B cell (primary cell): ENCODE measurements at regions not wholly inside any gene's neighbourhood (a gene's known extent, or its start where the extent isn't known, plus 50 kb on each side); places are given as distances from the start of the nearest gene placed in this dataset.

ENCODE experiments used
- ATAC-seq: fragments of 200-7000 bp; cut with Tn5 transposase; one replicate; pipeline ENCODE4 v1.10.0; 2021; ENCODE audit warnings: low read depth, mild to moderate bottlenecking, moderate number of reproducible peaks, moderate library complexity
- CTCF ChIA-PET: fragments of 350-600 bp; sonication (Branson Sonifier 250); formaldehyde crosslinking; loops from one replicate; lab custom pipeline; 2021; ENCODE audit warnings: antibody characterized with exemption, inconsistent platforms; lab: Charles Lee
- POLR2A ChIA-PET: fragments of 350-600 bp; sonication (Branson Sonifier 250); formaldehyde crosslinking; loops from one replicate; lab custom pipeline; 2021; ENCODE audit warnings: antibody characterized with exemption; lab: Charles Lee
- DNase-seq: peaks from one replicate; pipeline ENCODE4 v3.0.0; 2013
- H2AFZ ChIP-seq: 2 replicates; pipeline ENCODE4 v1.6.1; 2012; ENCODE audit warnings: mild to moderate bottlenecking, low read depth, low read length; ENCODE audit not compliant: insufficient read depth, poor library complexity, severe bottlenecking
- H3K27ac ChIP-seq, 2 donors: 1 replicate in 1 of 2; 2 replicates in 1 of 2; pipeline ENCODE4 v1.5.1; 2012 to 2013; ENCODE audit warnings: low read length in 2 of 2, mild to moderate bottlenecking in 2 of 2, moderate library complexity in 1 of 2
- H3K27me3 ChIP-seq, 4 experiments: fragments of 200-600 bp in 1 of 4; sonication (generic) in 1 of 4; replicated peaks in 1 of 4; 1 replicate in 2 of 4; 2 replicates in 2 of 4; pipeline versions ENCODE4 v1.6.1 to v1.7.0; 2013 to 2016; ENCODE audit warnings: low read length in 3 of 4, mild to moderate bottlenecking in 2 of 4, mixed read lengths in 1 of 4, moderate library complexity in 1 of 4; ENCODE audit not compliant: insufficient read depth in 4 of 4, control insufficient read depth in 3 of 4; ENCODE audit errors: control extremely low read depth in 1 of 4
- H3K36me3 ChIP-seq, 2 experiments: replicated peaks in 1 of 2; 1 replicate in 1 of 2; 2 replicates in 1 of 2; pipeline versions ENCODE4 v1.6.1 to v1.7.1; 2013; ENCODE audit warnings: low read length in 1 of 2; ENCODE audit not compliant: insufficient read depth in 2 of 2, control insufficient read depth in 1 of 2; ENCODE audit errors: control extremely low read depth in 1 of 2, extremely low read depth in 1 of 2
- H3K4me1 ChIP-seq, 2 donors: fragments of 200-600 bp in 1 of 2; sonication (generic) in 1 of 2; 1 replicate in 1 of 2; 2 replicates in 1 of 2; pipeline versions ENCODE4 v1.5.1 to v1.6.1; 2013 to 2017; ENCODE audit warnings: low read length in 2 of 2; ENCODE audit not compliant: control insufficient read depth in 2 of 2, insufficient read depth in 2 of 2
- H3K4me2 ChIP-seq: replicated peaks from 2 replicates; pipeline ENCODE3; 2012; ENCODE audit warnings: mild to moderate bottlenecking, low read depth, low read length; ENCODE audit not compliant: poor library complexity, severe bottlenecking
- H3K4me3 ChIP-seq, 5 experiments: fragments of 200-600 bp in 1 of 5; sonication (generic) in 1 of 5; 1 replicate in 3 of 5; 2 replicates in 2 of 5; pipeline versions ENCODE4 v1.5.1 to v1.7.0; 2011 to 2016; ENCODE audit warnings: low read length in 4 of 5, mild to moderate bottlenecking in 4 of 5, low read depth in 2 of 5, control low read depth in 1 of 5, moderate library complexity in 1 of 5; ENCODE audit not compliant: insufficient read depth in 1 of 5; ENCODE audit errors: control extremely low read depth in 1 of 5, extremely low read depth in 1 of 5
- H3K79me2 ChIP-seq: fragments of 200-600 bp; sonication (generic); one replicate; pipeline ENCODE4 v1.6.0; 2016; ENCODE audit warnings: low read length; ENCODE audit not compliant: control insufficient read depth, insufficient read depth
- H3K9ac ChIP-seq: fragments of 200-600 bp; sonication (generic); 2 replicates; pipeline ENCODE4 v1.6.1; 2017; ENCODE audit warnings: mild to moderate bottlenecking, low read length, moderate library complexity
- H3K9me3 ChIP-seq, 3 donors: one replicate each; pipeline versions ENCODE4 v1.6.1 to v1.7.1; 2013; ENCODE audit warnings: low read length in 2 of 3; ENCODE audit not compliant: control insufficient read depth in 2 of 3, insufficient read depth in 1 of 3; ENCODE audit errors: control extremely low read depth in 1 of 3
- H4K20me1 ChIP-seq: 2 replicates; pipeline ENCODE4 v1.6.0; 2012; ENCODE audit warnings: mild to moderate bottlenecking, low read length; ENCODE audit not compliant: insufficient read depth, control insufficient read depth, poor library complexity, severe bottlenecking
- H3K27ac Mint-ChIP-seq: one replicate; pipeline ENCODE4 v1.8.0; 2021; ENCODE audit warnings: mixed read lengths
- H3K27me3 Mint-ChIP-seq: one replicate; pipeline ENCODE4 v1.8.0; 2021; ENCODE audit warnings: mixed read lengths
- H3K4me1 Mint-ChIP-seq: one replicate; pipeline ENCODE4 v1.8.0; 2021; ENCODE audit warnings: mixed read lengths
- H3K4me3 Mint-ChIP-seq: one replicate; pipeline ENCODE4 v1.8.0; 2021; ENCODE audit warnings: mixed read lengths
- H3K9me3 Mint-ChIP-seq: one replicate; pipeline ENCODE4 v1.8.0; 2022; ENCODE audit warnings: mixed read lengths; ENCODE audit not compliant: insufficient read depth
- EZH2 ChIP-seq: IDR thresholded peaks from 2 replicates; pipeline ENCODE4 v1.6.1; 2012; ENCODE audit warnings: borderline replicate concordance, low read depth, mild to moderate bottlenecking, moderate library complexity, low read length; ENCODE audit not compliant: insufficient read depth, poor library complexity, severe bottlenecking
- WGBS: methylation state at CpG from one replicate; pipeline ENCODE4 v1.1.5; 2013; ENCODE audit warnings: missing lambda C conversion rate; ENCODE audit not compliant: insufficient coverage; 5-methylcytosine and 5-hydroxymethylcytosine counted together
- intact Hi-C: fragments of 100-400 bp; cut with micrococcal nuclease; formaldehyde crosslinking; loops from one replicate; pipeline ENCODE4 v1.10.0; 2022
- TF ChIP-seq, protein P1 (sequence below): fragments of 200-600 bp; IDR thresholded peaks from one replicate; pipeline ENCODE4 v1.8.0; 2022; ENCODE audit warnings: antibody characterized with exemption, mild to moderate bottlenecking

DNA sequence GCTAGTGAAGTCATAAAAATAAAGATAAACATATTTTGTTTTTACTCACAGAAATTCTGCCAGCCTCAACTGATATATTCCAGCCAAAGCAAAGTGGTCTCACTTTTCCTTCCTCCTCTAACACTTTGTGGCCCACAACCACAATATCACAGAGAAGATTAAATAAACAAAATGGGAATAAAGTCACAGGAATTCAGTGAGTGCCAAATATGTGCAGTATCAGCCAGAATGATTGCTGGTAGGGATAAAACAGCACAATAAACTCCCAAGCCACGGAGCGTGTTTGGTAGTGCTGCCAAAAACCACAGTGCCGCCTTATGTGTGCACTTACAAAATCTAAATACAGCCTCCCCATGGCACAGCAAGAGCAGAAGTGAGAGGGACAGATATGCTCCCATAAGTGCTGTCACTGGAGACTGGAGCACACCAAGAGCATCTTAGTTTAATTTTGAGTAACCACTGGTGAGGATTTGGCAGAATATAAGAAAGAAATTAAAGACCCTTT is 155.8 kb downstream of the POM121L12 start:
- H3K27me3 Mint-ChIP-seq, result no peaks in the 10 kb centered on the region
- ChIA-PET POLR2A (no interaction called here), CTCF (no interaction called here)
- Histone ChIP-seq H3K27me3 (no peaks in the 10 kb centered on the region), H3K9ac (no peak overlapping the region), H4K20me1 (no peaks in the 10 kb centered on the region), H3K4me1 (no peaks in the 10 kb centered on the region), H3K4me2 (no peak overlapping the region), H3K9me3 (peaks cover 0 to 5% (median 0%) of the 10 kb centered on the region in 3 donors), H2AFZ (no peak overlapping the region), H3K4me3 (no peak overlapping the region), H3K36me3 (no peaks in the 10 kb centered on the region), H3K79me2 (no peaks in the 10 kb centered on the region), H3K27ac (no peak overlapping the region)
- no peak for TF ChIP-seq EZH2
- TF ChIP-seq, protein P1, sequence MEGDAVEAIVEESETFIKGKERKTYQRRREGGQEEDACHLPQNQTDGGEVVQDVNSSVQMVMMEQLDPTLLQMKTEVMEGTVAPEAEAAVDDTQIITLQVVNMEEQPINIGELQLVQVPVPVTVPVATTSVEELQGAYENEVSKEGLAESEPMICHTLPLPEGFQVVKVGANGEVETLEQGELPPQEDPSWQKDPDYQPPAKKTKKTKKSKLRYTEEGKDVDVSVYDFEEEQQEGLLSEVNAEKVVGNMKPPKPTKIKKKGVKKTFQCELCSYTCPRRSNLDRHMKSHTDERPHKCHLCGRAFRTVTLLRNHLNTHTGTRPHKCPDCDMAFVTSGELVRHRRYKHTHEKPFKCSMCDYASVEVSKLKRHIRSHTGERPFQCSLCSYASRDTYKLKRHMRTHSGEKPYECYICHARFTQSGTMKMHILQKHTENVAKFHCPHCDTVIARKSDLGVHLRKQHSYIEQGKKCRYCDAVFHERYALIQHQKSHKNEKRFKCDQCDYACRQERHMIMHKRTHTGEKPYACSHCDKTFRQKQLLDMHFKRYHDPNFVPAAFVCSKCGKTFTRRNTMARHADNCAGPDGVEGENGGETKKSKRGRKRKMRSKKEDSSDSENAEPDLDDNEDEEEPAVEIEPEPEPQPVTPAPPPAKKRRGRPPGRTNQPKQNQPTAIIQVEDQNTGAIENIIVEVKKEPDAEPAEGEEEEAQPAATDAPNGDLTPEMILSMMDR, result no peak
- no peak for DNase-seq
- 86% methylated on average over 3 of the region's 3 CpGs for WGBS
- no peak overlapping the region for H3K27ac Mint-ChIP-seq
- H3K4me1 Mint-ChIP-seq, result no peaks in the 10 kb centered on the region
- H3K4me3 Mint-ChIP-seq, result no peak overlapping the region
- peaks cover 3% of the 10 kb centered on the region for H3K9me3 Mint-ChIP-seq
- intact Hi-C loops, result no loop called here
- no peak for ATAC-seq

DNA sequence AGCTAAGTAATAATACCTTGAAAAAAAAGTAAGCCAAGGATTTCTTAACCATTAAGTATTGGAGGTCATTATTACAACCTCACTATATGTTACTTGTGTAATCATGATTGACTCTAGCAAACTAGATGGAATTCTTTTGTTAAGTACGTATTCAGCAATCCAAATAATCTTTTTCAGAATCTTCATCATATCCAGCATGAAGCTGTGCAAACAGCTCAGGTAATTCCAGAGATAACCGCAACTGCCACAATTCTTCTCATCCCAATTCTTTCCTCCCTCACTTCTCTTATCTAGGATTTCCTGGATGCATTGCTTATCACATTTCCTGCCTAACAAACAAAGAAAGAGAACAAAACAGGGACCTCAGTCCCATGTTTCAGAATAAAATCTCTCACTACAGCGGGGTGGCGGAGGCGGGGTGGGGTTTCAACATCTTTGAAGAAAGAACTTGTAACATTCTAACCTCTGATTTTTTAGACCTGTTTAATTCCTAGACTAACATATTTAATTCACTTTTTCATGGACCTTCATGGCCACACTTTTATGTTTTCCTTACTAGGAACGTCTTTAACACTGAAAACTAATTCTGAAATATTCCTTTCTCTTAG is 156.5 kb downstream of the POM121L12 start:
- 64% methylated on average over 3 of the region's 6 CpGs for WGBS
- H3K9ac ChIP-seq, result no peak overlapping the region
- no peaks in the 10 kb centered on the region for H3K79me2 ChIP-seq
- no peaks in the 10 kb centered on the region for H3K27me3 ChIP-seq
- Mint-ChIP-seq H3K27ac (no peak overlapping the region), H3K4me1 (no peaks in the 10 kb centered on the region), H3K27me3 (no peaks in the 10 kb centered on the region), H3K9me3 (peaks cover 3% of the 10 kb centered on the region), H3K4me3 (no peak overlapping the region)
- peaks cover 0 to 4% (median 0%) of the 10 kb centered on the region in 3 donors for H3K9me3 ChIP-seq
- ChIA-PET CTCF (no interaction called here), POLR2A (no interaction called here)
- H2AFZ ChIP-seq, result no peak overlapping the region
- H3K4me1 ChIP-seq, result no peaks in the 10 kb centered on the region
- intact Hi-C loops, result no loop called here
- DNase-seq (no peak), ATAC-seq (no peak)
- no peak overlapping the region for H3K4me3 ChIP-seq
- no peak overlapping the region for H3K4me2 ChIP-seq
- no peaks in the 10 kb centered on the region for H4K20me1 ChIP-seq
- no peaks in the 10 kb centered on the region for H3K36me3 ChIP-seq
- no peak overlapping the region for H3K27ac ChIP-seq
- no peak for TF ChIP-seq EZH2
- TF ChIP-seq, protein P1, result no peak
